Astrocyte of the cerebellum (primary cell): ENCODE measurements at regions not wholly inside any gene's neighbourhood (a gene's known extent, or its start where the extent isn't known, plus 50 kb on each side); places are given as distances from the start of the nearest gene placed in this dataset.

ENCODE experiments used
- DNase-seq: peaks from one replicate; pipeline ENCODE4 v3.0.0-alpha.2; 2011; ENCODE audit warnings: low read depth
- H3K4me3 ChIP-seq: 2 replicates; pipeline ENCODE4 v1.5.1; 2011; ENCODE audit warnings: mild to moderate bottlenecking, low read depth, low read length, moderate library complexity
- CTCF ChIP-seq: IDR thresholded peaks from 2 replicates; pipeline ENCODE4 v1.5.1; 2012; ENCODE audit warnings: low read length, low read depth, moderate library complexity, mild to moderate bottlenecking; ENCODE audit errors: missing control alignments
- in situ Hi-C: cut with HindIII; loops from 2 replicates; pipeline ENCODE4 v1.10.0; 2017; ENCODE audit warnings: low sequenced_read_pairs

GRCh38 chr2:195356920-195357440 is 300.0 kb upstream of the SLC39A10 start:
- in situ Hi-C loops, result no loop called here
- DNase-seq, result no peak
- H3K4me3 ChIP-seq, result no peak overlapping the region
- no peak for TF ChIP-seq CTCF

DNA sequence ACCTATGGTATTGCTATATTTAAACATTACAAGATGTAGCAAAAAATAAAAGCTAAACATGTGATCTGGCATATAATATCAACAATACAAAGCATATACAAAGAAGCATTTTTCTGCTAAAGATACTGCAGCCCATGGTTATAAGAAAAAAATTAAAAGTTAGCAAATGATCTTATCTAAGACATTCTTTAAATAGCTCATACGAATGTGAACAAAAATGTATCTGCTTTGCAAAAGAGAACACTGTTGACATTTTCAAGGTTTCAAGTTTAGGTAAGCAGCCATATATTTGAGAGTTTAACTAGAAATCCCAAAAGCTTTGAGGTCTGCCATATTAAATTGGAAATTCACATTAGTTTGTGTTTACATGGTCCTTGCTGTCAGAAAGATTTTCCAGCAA is 301.0 kb upstream of the SLC39A10 start:
- TF ChIP-seq CTCF, result no peak
- no peak for DNase-seq
- no peak overlapping the region for H3K4me3 ChIP-seq
- in situ Hi-C loops, result no loop called here

DNA sequence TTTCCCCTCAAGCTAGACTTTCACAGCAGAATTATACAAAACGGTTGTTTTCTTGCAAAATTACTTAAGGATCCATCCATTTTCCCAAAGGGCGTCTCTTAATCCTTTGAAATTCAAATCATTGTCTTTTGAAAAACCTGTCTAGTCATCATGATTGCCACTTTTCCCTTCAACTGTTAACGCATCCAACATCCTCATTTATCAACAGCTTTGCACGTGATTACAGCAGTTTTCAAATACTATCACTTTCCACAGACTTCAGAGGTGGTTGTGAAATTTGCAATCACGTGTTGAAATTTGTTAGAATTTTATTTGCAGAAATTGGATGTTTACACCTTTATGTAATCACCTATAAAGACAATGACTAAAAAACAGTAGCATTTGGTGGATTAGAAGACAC is 304.4 kb upstream of the SLC39A10 start:
- TF ChIP-seq CTCF, result no peak
- in situ Hi-C loops, result no loop called here
- no peak for DNase-seq
- no peak overlapping the region for H3K4me3 ChIP-seq

- no peak for DNase-seq
- in situ Hi-C loops, result no loop called here
- H3K4me3 ChIP-seq, result no peak overlapping the region
- TF ChIP-seq CTCF, result no peak
Observed at GRCh38 chr2:195343942-195344530, 313.0 kb upstream of the SLC39A10 start.

DNA sequence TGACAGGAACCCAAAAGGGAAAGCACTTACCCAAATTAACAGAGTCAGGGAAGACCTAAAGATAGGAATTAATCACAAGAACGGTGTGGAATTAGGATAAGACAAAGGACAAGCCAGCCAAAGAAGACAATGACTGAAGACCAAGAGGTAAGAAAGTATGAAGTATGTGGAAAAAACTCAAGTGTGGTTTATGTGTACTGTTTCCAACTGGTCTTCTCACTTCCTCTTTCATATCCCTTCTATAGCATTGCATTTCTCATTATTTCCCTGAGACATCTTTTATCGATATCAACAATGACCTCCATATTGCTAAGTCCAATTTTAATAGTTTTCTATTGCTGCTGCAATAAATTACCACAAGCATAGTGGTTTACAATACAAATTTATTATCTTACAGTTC is 313.5 kb upstream of the SLC39A10 start:
- in situ Hi-C loops, result no loop called here
- TF ChIP-seq CTCF, result no peak
- DNase-seq, result no peak
- H3K4me3 ChIP-seq, result no peak overlapping the region

GRCh38 chr2:195342061-195342460 is 315.0 kb upstream of the SLC39A10 start:
- in situ Hi-C loops, result no loop called here
- no peak overlapping the region for H3K4me3 ChIP-seq
- DNase-seq, result no peak
- TF ChIP-seq CTCF, result no peak
